GM21515 (cell line): ENCODE measurements at regions not wholly inside any gene's neighbourhood (a gene's known extent, or its start where the extent isn't known, plus 50 kb on each side); places are given as distances from the start of the nearest gene placed in this dataset.
"Not testable (repeated sequence)": the region's sequence is repeated elsewhere in the genome, so short reads cannot be mapped to it uniquely, and the experiment has no call there.

Experiments
- ATAC-seq: cut with Tn5 transposase; IDR thresholded peaks from one replicate; pipeline ENCODE4 v1.9.1; 2021; ENCODE audit not compliant: unreplicated experiment

GRCh38 chr1:83520797-83521196 is 478.1 kb downstream of the TTLL7 start:
- no peak for ATAC-seq

DNA sequence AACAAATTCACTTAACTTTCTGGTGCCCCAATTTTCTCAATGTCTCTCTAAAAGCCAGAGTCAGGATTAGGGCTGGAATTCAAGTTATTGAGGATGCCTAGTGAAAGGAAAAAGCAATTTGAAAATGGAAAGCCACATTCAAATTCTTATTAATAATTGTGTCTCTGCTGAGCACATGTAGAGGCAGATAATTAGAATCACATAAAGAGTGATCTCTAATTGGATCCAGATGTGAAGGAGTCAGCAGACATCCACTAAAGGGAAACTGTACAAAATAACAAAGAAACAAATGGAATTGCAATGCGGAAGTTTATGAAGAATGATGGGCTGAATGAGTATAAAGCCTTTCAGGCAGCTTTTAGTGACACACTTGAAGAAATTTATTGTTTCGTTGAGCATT is 482.6 kb downstream of the TTLL7 start:
- no peak for ATAC-seq

DNA sequence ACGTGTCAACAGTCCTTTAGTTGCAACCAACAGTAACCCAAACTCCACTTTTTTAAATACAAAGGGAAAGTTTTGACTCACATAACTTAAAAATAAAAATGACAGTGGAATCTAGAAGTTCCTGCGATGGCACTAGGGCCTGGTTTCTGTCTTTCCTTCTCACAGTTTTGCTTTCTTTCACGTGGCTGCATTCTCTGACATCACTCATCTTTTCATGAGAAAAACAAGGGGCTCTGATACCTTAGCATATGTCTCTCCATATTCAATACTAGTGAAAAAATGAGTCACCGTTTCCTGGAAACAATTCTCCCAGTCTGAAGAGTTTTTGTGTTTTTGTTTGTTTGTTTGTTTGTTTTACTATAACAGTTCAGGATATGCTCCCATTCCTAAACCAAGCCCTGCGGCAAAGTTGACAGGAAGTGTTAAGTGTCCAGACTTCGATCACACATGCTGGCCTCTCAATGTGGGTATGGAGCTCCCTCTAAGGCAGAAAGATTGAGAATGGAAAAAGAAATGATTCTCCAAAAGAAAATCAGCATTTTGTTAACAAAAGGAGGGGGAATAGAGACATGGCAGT is 483.3 kb downstream of the TTLL7 start:
- no peak for ATAC-seq

- no peak for ATAC-seq
These were observed 486.3 kb downstream of the TTLL7 start for GRCh38 chr1:83512373-83513193.

GRCh38 chr1:83511146-83511726 is 487.7 kb downstream of the TTLL7 start:
- no peak for ATAC-seq

DNA sequence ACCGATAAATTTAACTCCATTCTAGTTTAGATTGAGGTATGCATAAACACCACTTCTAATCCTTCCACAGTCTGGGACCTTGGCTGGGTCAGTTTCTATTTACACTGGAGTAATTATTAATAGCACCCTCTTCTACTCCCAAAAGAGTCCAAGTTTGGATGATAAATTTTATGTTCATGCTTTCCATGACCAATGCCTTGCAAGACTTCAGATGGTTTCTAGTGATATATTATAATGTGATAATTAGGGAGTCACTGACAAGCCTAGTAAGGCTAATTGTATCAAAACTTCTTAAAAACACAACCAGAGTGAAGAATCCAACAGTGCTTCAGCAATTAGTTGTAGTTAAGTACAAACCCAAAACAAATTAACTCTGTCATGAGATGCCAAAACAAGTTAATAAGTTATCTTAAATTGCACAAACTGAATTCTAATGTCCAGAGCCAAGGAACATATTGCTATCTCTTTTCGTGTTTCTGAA is 489.6 kb downstream of the TTLL7 start:
- no peak for ATAC-seq

- peak; percentile 99 for ATAC-seq
These were observed 490.3 kb downstream of the TTLL7 start for GRCh38 chr1:83508485-83509151.

DNA sequence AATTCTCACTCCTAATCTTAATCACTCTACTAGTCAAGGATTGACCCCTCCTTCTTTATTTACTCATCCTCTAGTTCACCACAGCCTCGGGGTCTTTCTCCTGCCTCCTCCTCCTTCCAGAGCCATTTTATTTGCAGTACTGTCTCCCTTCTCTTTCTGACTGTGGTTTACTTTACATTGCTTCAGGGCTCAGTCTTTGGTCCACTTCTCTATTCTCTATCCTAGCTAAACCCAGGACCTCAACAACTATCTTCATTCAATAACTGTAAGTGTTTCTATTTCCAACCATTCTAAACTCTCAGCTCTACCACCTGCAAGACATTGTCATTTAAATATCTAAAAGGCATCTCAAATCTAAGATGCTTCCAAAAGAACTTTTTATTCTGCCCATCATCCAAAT is 493.8 kb downstream of the TTLL7 start:
- no peak for ATAC-seq

GRCh38 chr1:83503153-83503552 is 495.8 kb downstream of the TTLL7 start:
- ATAC-seq: no peak

DNA sequence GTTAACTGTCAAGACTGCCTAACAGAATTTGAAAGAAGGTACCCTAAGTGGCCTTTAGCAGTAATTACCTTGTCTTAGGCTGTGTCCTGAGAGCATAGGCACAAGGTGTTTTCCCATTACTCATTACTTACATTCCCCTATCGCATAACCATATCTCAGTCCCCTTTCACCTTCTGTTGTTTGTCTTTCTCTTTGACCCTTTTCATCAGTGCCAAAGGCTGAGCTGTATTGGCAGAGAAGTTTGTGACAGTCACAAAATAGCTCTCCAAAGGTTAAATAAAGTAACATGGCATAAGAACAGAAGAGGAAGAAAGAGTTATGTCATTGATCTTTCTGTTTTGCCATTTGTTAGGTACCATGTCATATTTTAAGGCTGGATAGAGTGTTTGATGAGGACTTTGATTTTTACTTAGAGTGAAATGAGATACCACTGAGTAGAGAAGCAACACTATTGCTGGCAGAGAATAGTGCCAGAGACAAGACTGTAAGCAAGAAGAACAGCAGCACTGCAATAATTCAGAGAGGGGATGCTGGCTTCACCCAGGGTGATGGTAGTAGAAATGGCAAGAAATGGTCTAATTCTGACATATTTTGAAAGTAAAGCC is 497.8 kb downstream of the TTLL7 start:
- ATAC-seq: peak; percentile 74

GRCh38 chr1:83500531-83500930 is 498.4 kb downstream of the TTLL7 start:
- peak; percentile 25 for ATAC-seq

DNA sequence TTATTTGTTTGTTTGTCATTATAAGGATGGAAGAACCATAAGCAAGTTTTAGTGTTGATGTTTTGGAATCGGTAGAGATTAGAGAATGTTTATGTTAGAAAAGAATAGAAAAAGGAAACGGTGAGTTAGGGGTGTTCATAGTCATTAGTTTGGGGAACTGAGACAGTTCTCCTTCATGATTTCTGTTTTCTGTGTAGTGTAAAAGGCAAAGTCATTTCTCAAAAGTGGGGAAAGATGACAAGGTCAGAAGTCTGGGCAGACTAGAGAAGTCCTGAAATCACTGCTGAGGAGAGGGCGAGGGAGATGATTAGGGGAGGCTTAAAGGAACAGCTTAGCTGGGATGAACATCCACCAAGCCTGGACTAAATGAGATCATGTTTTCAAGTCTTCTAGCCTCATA is 498.9 kb downstream of the TTLL7 start:
- peak; percentile 78 for ATAC-seq

DNA sequence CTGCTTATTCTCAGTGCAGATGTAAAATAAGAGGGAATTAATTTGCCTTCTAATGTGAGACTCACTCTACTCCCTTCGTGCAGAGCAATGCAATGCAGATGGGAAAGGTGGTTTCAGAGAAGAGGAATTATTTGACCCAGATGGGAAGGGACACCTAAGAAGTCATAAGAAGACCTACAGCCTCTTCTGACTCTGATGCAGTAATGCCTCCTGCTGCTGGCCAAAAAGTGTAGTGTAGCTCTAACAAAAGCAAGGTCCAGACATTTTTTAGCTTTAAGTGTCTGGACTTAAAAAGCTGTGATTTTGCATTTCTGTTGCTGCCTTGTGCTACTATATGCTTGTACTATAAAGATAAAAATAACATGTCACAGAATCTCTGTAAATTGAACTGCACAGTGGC is 501.4 kb downstream of the TTLL7 start:
- ATAC-seq: no peak

GRCh38 chr1:83495560-83495959 is 503.4 kb downstream of the TTLL7 start:
- ATAC-seq: no peak

DNA sequence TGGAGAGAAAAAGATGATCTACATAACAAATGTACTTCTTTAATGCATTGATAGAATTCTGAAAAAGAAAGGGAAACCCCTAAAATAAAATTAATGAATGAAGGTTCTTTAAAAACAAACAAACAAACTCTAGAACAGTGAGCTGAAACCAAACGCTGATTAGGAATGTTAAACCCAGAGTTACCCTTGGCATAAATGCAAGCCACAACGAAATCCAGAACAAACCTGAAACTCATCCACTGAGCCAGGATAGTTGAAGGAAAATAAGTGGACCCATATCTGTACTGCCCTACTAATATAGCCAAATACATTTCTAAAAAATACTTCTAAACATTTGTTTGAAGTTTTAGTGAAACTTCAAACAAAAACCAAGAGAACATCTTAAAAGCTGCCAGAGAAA is 505.3 kb downstream of the TTLL7 start:
- no peak for ATAC-seq

DNA sequence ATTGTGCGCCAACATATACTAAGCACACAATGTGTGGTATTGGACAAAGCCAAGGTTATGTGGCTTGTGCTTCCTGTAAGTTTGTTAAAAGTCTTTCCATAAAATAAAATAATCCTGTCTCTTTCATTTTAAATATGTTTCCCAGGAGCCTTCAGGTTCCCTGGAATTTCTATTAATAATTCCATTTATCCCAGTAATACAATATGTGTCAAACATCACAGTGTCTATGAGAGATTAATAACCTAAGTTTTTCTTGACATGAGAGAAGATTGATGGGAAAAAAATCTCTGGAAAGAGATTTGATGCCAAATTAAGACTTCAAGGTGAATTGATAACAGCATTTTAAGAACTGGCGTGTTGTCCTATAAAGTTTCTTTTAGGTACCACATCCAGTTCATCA is 507.0 kb downstream of the TTLL7 start:
- no peak for ATAC-seq

- no peak for ATAC-seq
These were observed 507.9 kb downstream of the TTLL7 start for GRCh38 chr1:83490988-83491387.

DNA sequence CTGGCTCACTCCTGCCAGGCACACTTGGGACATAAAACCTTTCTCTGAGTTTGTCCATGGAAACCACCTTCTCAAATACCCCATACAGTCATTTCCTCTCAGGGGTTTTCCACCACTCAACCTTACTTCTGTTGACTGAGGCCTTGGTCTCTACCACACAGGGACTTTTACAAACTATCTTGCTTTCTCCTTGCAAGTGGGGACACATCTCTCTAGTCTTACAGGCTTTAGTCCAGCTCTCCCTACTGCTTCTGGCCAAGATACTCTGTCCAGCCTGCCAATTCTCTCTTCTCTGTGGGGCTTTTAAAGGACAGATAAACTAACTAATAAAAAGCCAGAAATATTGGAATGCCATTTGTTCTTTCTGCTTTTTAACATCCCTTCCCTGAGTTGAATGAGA is 510.8 kb downstream of the TTLL7 start:
- peak; percentile 82 for ATAC-seq

DNA sequence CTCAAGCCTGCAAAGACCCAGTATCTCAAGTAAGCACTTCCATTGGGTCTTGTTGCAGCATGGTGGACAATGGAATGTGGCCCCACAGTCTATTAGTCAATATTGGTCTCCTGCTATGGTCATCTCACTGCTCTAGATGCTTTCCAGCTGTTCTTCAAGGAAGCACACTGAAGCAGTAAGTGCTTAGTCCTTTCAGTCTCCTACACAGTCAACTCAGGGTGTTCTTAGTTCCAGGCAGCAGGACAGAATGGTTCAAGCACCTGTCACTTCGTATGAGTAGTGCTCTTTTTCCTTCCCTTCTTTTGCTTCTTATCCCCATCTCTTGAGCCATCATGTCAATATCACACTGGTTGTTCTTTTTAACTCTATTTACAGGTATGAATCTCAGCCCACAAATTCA is 511.5 kb downstream of the TTLL7 start:
- peak; percentile 44 for ATAC-seq

GRCh38 chr1:83485314-83486019 is 513.5 kb downstream of the TTLL7 start:
- not testable (repeated sequence) for ATAC-seq

- ATAC-seq: not testable (repeated sequence)
These were observed 517.6 kb downstream of the TTLL7 start for GRCh38 chr1:83481284-83481683.
